Renal cortex interstitium (tissue), 11 donors: ENCODE measurements at regions not wholly inside any gene's neighbourhood (a gene's known extent, or its start where the extent isn't known, plus 50 kb on each side); places are given as distances from the start of the nearest gene placed in this dataset.

Experiments
- DNase-seq, 11 donors: peaks; one replicate each; pipeline ENCODE4 v3.0.0-alpha.2; 2013; ENCODE audit warnings: low read depth in 9 of 11, low spot score in 4 of 11; ENCODE audit errors: extremely low read depth in 1 of 11

DNA sequence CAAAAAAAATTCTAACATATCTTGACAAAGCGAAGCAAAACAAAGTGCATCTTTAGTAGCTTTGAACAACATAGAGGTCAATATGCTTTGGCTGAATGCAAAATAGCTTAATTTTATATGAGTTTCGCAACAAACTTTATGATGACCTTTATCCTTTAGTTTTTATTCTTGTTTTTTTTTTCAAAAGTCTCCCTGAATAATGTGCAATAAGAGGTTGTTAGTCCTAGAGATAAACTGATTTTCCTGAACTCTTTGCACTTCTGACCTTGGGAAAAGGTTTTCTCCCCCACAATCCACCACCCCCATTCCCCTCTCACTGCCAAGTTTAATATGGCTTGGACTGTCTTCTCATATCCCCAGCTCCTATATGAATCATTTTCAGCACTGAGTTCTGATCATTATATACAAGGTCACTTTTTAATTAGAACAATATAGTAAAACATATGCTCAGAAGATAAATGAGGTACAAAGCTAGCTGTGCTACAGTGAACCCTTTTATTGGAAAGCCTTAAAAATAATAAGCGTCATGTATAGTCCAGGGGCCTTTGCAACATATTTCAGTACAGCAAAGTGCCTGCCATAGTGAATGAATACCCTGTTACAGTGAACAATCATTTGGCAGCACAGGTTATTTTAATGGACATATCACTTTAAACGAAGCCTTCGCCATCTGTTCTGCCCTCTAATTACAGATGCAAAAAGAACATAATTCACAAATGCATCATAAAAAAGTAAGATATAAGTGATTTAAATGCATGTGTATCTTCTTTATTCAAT is 496.3 kb upstream of the NR2F2 start:
- DNase-seq = peak in 3 of 11 donors; percentile 57 to 63 (median 59)

DNA sequence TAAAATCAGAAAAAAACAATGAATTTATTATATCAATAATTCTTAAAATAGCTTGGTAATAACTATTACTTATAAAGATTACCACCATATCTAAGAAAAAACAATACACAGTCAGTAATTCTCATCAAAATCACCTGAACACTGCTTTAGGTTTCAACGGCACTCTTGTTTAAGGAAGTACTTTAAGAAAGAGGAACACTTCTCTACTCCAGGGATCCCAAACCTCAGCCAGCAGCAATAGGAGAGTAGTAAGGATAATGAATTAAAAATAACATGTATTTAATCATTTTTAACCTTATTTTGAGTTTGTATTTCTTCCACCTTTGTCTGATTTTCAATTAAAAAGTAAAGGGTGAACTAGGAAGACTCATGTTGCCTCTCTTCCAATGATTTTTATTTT is 494.0 kb upstream of the NR2F2 start:
- no peak for DNase-seq

DNA sequence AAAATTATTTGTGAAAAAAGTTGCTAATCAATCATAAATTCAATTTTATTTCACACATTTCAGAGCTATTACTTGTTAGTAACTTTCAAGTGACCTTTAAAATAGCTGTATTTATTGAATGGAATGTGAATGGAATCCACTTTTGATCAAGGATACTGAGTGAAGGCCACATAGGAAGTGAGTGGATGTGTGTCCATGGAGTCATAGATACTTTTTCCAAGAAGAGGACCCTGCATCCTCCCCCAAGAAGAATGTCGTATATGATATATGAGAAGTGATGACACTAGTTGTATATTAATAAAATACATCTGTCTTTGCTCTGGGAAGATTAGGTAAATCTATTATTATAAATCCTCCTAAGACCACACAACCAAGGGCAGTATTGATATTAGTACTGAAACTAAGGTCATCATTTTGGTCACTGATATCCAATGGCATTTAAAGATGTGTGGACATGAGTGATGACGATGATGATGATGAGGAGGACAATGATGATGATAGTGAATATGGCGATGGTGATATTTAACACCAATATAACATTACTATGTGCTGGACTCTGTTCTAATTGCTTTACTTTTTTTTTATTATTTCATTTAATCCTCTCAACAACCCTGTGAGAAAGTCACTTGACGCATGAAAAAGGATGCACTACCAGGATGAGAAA is 493.0 kb upstream of the NR2F2 start:
- no peak for DNase-seq

DNA sequence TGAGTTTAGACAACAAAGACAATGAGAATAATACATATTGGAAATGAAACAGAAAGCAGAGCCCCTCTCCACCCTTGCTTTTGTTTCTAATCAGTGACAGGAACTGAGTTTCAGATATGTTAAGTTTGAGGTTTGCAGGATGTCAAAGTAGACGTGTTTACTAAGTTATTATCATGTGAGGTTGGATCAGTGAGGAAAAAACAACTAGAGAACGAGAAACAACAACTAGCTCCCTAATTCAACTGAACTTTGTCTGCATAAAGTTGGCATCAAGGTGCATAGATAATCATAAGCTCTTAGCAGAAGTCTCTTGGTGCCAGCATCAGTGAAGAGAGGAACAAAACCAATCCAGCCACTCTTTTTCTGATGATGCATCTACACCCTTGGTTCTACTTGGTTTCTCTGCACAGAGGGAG is 491.1 kb upstream of the NR2F2 start:
- DNase-seq = no peak

DNA sequence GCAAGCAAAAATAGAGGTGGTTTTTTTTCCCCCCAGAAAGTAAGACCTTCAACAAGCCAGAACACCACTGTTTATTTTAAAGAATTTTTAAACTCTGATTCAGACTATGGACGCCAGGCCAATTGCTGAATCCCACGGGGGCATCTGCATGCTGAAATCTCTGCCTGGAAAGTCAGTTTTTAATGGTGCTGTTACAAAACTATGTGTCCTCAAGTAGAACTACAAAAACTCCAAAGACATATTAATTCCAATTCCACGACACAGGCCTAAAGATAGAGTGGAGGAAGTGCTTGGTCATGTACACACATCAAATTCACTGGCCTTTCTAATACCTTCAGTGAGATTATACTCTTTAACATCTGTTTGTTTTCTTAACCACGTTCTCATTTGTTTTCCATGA is 490.5 kb upstream of the NR2F2 start:
- no peak for DNase-seq

DNA sequence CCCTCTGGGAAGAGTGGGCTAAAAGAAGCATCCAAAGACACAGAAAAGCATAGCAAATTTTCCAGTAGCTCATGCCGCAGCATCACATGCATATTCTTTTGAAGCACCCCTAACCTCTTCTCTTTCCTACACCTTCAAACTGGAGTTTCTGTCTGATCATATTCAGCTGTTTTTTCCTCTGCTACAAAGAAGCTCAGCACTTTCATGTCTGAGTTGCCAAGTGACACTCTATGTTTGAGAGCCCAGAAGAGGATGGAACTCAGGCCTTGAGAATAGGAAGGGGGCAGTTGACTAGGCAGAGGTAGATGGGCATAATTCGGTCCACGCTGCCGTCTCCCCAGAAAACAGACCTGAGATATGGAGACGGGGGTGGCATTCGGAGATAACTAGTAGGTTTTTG is 489.6 kb upstream of the NR2F2 start:
- no peak for DNase-seq

DNA sequence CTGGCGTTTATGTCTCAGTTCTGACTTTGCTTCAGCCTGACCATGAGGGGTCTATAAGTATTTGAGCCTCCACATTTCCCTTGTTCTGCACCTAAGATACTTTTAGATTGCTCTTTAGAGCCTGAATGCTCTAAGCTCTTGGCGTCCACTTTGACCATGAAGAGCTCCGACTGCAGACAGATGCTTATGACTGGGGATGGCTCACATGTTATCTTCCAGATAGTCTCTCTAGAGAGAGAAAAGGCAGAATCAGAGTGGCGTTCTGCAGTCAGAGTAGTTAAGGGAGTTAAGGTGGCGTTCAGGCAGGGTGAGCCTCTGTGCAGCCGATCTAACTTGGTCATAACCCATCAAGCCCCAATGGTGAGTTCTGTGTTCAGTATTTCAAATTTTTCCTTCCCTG is 487.9 kb upstream of the NR2F2 start:
- no peak for DNase-seq

DNA sequence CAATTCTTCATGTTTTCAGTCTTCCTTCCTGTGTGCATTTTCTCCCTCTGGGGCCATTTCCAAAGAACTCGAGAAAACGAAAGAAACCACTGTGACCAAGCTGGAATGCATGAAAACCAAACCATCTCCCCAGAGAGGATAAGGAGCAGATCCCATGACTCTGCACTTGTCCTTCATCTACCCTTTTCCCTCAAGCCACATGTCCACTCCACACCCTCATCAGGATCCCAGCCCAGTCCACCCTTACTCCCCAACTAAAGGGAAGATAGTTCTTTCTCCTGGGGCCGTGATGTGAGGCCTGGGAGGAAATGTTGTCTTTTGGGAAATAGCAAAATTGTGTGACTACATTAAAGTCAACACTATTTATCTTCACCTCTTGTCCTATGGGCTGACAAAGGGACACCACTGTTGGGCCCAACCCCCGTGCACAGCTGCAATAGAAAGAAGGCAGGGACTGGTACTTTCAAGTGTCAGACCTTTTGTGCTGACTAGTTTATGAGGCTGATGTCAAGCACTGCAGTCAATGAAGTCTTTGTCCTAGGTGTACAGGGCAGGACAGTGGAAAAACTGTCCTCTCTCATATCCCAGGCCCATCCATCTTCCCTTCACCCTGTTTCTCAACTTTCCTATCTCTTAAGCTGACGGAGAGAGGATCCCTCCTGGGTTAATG is 487.1 kb upstream of the NR2F2 start:
- peak in 5 of 11 donors; percentile 41 to 81 (median 67) for DNase-seq

DNA sequence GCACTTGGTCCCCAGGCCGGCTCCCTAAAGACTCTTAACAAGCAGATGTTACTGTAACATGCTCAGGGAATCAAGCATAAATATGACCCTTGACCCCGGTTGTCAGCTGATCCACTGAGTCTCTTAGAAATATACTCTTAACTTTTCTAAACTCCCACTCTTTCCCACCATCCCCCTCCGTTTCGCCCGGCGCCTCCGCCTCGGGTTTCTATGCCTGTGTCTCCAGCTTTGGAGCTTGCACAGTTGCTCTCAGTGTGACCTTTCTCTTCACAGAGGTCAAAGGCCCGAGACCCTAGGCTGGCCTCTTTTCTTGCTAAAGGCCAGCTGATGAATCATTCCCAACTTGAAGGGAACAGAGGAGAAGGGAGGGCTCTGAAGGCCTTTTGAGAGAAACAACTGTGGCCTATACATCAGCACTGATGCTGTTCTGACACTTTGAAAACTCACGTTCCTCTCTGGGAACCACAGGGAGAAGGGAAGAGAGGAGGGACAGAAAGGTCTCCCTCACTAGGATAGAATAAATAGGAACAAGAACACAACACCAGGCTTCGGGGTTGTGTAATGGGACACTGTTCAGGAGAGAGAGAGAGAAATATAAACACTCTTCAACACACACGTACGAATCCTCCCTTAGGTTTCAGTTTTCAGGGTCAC is 484.5 kb upstream of the NR2F2 start:
- DNase-seq = peak in 9 of 11 donors; percentile 68 to 86 (median 79)

DNA sequence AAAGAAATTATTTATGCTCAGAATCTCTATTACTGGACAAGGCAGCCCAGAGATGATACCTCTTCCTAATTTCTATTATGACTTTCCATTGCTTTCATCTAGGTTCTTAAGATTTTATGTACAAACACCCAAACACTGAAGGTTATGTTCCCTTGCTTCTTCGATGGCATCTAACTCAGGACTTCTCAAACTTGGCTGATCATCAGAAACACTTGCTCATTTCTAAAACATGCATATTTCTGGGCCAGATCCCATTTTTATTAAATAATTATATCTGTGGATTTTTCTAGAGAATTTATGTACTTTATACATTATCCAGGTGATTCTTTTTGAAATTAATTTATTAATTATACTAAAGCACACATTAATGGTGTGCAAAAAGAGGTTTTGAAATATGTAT is 482.4 kb upstream of the NR2F2 start:
- no peak for DNase-seq

DNA sequence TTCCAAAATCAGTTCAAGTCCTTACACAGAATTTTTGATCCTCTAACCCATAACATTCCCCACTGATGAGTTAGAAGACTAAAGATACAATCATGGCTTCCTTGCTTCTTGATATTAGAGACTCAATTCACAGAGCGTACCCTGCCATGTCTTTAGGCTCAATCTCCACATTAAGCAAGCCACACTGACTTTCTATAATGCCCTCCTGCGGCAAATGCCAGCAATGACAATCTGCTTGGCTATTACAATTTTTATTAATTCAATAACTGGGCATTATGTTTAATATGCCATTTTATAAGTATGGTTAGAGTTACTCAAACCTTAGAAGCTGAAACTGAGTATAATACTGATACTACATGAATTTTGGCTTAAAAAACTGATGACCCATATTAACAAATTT is 479.7 kb upstream of the NR2F2 start:
- no peak for DNase-seq

DNA sequence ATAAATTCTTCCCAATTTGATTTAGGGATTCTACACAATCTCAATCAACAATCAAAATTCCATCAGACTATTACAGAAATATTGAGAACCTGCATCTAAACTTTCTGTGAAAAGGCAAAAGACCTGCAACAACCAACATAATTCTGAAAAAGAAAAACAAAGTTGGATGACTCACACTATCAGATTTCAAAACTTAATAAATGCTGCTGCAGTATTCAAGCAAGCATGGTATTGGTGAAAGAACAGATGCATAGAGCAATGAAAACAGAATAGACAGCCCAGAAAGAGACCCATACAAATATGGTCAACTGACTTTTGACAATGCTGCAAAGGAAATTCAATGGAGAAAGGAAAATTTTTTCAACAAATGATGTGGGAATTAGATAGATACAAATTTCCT is 477.1 kb upstream of the NR2F2 start:
- DNase-seq = no peak

DNA sequence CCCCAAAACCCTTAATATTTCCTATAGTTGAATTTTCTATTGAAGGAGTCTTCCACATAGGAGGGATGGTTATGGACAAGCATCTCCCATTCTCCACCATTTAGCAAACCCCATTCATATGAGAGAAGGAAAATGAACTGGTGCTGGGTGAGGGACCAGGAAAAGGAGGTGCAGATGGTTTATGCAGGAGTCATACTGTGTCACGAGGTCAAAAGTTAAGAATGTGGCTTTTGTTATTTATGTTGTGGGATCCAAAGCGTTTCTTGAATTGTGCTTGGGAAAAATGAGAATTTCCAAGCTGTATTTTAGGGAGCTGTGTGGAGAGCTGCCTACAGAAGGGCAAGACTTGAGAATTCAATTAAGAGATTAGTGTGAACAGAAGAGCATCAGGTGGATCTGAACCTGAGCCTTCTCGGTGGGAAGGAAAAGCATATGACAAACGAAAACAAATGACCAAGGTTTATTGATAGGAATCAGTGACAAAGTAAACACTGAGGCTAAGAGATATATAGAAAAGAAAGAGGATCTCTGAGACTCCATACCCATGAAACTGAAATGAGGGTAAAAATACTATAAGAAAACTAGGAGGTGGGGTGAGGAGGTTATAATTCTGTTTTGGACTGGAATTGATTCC is 473.3 kb upstream of the NR2F2 start:
- DNase-seq = no peak

DNA sequence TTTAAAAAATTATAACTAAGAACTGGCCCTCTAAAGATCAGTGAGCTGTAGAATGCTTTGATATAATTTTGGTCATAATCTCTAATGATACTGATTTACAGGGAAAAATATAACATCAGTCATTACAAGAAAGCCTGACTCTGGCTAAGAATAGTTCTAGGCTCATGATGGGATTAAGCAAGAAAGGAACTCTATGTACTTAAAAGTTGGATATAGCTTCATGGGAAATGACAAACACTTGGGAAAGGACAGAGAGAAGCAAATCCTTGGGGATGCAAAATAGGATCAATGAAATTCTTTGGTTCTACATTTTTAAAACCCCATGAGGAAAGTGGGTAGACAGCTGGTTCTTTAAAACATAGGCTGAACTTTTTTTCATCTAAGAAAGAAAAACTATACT is 472.7 kb upstream of the NR2F2 start:
- no peak for DNase-seq

DNA sequence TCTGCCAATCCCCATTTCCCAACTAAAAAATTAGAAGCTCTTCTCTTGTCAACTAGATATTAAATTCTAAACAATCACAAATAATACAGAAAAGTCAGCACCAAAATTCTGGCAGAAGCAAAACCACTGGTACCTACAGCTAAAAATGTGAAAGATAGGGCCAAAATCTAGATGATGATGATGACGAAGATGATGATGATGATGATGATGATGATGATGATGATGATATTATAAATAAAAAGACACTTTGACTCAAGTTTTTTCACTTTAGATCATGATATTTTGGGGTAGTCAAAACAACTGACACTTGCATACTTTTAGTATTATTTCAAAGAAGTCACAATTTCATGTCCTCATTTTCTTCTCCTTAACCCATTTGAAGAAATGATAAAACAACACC is 470.1 kb upstream of the NR2F2 start:
- DNase-seq = no peak

DNA sequence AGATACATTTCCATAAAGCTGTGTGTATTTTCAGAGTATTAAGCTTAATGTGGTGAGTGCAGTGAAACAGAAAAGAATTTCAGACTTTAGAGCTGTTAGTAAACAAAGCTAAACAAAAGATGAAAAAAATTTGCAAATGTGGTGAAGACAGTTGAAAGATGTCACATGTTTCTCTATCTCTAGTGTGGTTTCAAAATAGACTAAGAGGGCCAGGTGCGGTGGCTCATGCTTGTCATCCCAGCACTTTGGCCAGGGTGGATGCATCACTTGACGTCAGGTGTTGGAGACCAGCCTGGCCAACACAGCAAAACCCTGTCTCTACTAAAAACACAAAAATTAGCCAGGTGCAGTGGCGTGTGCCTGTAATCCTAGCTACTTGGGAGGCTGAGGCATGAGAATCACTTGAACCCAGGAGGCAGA is 466.0 kb upstream of the NR2F2 start:
- DNase-seq = no peak

DNA sequence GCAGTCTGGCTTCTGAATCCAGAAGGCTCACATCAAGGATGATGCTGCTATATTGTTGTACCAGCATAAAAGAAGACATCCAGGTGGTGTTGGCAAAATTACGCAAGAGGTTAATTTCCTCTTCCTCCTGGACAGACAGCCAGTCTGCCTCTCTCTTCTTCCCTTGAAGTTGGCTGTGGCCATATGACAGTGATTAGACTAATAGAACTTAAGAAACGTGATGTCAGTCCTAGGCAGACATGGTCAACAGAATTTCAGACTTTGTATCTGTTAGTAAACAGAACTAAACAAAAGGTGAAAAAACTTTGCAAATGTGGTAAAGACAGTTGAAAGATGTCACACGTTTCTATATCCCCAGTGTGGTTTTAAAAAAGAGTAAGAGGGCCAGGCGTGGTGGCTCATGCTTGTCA is 465.2 kb upstream of the NR2F2 start:
- DNase-seq = no peak

DNA sequence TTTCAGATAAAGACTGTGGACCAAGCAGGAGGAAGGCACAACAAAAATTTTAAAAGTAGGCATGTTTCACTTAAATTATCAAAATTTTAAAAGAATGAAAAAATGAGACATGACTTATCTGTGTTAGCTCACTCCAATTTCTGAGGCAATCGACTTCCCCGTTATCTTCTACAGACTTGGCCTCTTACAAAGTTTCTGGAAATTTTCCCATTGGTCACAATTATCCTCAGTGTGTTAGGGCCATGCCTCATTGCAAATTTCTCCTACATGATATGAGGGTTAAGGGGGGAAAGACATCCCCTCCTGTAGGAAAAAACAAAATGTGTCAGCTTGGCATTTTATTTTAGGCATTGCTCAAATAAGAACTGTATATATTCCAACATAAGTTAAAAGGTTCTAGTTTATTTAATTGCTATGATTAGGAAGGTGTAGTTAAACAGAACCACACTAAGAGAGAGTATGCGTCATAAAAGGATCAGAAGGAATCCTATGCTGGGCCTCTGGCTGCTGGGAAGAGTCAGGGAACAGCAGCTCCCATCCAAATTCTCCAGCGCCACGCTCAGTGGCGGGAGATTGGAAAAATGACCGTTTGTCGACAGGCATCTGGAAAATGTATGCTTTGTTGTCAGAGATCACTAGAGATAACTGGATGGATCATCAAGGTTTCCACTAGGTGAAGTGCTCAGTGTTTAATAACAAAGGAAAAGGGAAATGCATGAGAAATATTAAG is 463.6 kb upstream of the NR2F2 start:
- no peak for DNase-seq

DNA sequence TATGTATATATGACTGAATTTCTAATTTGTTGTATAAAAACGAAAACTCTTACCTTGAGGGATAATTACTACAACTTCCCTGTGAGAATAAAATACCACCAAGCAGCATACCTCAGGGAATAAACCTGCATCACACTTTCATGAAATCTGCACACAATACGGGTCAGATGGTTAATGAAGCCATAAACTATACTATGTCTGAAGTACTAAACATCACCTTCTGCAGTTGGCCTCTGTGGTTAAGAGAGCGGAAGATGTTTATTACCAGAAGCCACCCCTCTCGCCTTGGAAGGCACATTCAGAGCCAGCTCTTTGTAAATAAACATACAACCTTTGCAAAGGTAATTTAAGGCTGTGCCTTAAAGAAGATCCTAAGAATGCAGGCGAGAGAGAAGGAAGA is 462.1 kb upstream of the NR2F2 start:
- DNase-seq = no peak
